ENCODE measurements at regions not wholly inside any gene's neighbourhood (a gene's known extent, or its start where the extent isn't known, plus 50 kb on each side); places are given as distances from the start of the nearest gene placed in this dataset.

DNA sequence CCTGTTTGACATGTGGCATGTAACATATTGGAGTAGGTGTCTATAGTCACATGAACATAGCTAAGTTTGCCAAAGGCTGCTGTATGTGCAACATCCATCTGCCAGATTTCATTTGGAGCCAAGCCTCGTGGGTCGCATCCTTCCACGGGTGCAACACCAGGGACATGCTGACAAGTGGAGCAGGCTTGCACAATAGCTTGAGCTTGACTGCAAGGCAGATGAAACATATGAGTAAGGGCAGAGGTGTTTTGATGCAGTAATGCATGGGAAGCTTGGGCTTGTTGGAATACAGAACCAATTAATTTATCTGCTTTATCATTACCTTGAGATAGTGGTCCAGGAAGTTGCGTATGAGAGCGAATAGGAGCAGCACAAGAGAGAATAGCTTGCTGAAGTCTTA lies 74.1 kb upstream of the BTN3A2 start:
- no peak for DNase-seq (ENCODE audit: low spot score)

DNA sequence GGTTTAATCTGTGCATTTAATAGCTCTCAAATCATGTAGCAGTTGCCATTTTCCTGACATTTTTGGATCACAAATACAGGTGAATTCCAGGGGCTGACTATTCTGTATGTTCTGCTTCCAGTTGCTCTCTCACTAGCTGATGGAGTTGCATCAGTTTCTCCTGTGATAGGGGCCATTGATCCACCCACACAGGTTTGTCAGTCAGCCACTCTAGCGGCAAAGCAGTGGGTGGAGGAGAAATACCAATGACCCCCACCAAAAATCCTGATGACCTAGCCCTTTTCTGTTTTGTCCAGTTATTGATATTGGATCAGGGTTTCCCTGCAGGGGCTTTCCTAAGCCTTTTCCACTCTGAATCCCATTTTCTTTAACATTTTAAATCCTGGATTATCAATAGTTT lies 72.3 kb upstream of the BTN3A2 start:
- no peak for DNase-seq (ENCODE audit: low spot score)

- no peak for DNase-seq (ENCODE audit: low spot score)
Observed at GRCh38 chr6:26294302-26294701, 70.7 kb upstream of the BTN3A2 start.

DNA sequence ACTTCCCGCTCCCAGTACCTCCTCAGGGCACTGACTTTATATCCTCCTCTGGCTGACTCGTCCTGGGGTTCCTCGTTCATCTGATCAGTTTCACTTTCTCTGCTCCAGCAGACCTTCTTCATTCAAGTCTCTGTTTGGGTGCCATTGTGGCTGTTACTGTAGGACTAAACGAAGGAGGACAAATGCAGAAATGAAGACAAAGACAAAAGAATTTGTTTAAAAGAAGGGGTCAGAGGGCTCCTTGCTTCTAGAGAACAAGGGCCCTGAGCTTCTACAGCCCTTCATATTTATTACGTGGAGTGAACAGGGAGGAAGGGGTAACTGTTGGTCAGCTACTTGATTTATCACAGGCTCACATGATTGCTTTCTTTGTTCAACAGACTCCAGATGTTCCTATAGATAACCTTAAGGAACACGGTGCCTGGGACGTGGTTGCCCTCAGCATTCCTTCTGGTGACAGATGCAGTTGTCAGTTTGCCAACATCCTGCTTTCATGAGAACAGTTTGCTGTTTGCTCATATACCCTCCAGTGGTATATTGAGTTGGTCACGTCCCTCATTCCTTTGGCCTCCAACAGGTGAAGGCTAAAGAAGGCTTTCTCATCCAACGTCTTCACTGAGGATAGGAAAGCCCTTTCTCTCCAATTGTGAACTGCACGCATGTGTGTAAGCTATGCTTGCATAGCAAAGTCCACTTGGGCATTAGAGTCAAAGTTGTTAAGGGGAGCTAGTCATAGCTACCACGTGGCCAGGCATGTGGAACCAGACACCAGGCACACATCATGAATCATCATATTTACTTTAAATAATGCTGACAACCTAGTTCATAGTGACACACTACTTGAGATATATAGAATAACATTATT lies 69.1 kb upstream of the BTN3A2 start:
- no peak for DNase-seq (ENCODE audit: low spot score)

DNA sequence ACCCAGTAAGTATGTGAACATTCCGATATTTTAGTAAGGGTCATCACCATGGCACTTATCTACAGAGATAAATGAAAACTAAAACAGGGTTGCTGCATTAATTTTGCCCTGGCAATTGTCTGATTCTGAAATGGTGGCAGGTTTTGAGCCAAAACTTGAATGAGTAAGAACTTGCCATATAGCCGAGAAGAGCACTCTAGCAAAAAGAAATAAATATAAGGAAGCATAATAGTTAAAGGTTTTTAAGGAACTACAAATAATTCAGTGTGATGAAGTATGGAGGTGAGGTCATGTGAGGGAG lies 68.5 kb upstream of the BTN3A2 start:
- DNase-seq (ENCODE audit: low spot score): no peak

- no peak for DNase-seq (ENCODE audit: low spot score)
Observed at GRCh38 chr6:26296857-26297648, 67.9 kb upstream of the BTN3A2 start.

GRCh38 chr6:26299286-26300042 lies 65.5 kb upstream of the BTN3A2 start:
- no peak for DNase-seq (ENCODE audit: low spot score)

DNA sequence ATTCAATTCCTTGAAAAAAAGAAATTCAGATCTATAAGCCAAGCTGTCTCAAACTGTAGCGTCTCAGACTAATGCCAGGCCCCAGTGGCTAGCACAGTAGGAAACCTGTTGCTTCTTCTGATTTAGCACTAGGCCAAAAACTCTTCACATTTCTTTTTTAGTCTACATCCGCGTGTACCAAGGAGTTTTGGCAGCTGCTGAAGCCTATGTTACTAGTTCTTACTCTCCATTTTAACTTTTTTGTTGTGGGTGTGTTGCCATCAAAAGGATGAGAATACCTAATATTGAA lies 65.0 kb upstream of the BTN3A2 start:
- no peak for DNase-seq (ENCODE audit: low spot score)

DNA sequence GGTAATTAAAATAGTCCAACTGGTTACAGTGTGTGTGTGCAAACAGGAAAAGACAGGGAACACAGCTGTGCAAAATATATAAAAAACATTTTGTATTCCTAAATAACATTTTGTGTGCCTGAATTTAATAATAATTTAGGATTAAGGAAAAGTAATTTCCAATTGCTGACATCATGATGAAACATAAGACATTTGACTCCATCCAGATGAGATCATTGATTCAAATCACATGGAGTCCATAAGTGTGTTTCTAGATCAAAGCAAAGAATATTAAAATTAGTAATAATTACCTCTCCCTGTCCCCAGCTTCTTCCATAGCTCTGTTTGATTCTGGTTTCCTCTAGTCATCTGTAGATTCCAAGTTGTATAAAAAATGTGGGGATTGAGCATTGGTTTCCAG lies 64.6 kb upstream of the BTN3A2 start:
- no peak for DNase-seq (ENCODE audit: low spot score)

DNA sequence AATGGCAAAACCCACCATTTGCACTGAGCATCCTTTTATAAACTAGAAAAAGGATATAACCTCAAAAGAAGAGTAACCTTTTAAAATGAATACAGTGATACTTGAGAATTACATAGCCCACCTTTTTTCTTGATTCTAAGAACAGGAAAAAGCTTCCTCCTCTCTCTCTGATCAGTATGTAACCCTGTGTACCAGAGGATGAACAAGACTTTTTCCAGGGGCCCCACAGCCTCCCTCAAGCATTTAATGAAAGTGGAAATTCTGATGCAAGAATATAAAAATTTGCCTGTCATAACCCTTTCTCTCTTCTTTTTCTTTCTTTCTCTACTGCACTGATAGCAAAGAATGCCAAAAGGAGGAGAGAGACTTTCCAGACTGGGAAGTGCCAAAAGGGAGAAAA lies 64.2 kb upstream of the BTN3A2 start:
- DNase-seq (ENCODE audit: low spot score): no peak

GRCh38 chr6:26301638-26302037 lies 63.4 kb upstream of the BTN3A2 start:
- DNase-seq (ENCODE audit: low spot score): no peak

DNA sequence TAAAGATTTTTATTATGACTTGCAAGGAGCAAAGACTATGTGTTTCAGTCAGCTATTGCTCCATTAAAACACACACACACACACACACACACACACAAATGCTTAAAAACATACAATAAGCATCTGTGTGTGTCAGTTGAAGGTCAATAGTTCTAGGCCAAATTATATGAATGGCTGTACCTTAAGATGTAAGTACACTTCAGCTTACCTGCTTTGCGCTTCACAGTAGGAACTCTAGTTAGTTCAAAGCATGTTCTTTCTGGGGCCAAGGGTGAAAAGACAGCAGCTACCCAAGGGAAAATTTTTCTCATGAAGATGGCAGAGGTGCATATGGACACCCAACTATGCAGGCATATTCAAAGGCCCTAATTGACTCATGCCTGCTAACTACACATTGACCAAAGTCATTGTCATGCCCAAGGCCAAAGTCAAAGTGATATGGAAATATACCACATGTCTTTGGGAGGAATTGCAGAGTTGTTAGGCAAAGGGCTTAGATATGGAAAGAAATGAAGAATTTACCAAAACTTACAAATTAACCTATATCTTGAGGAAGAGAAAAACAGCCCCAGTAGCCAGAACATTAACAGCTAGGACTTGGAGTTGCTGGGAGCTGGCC lies 61.9 kb upstream of the BTN3A2 start:
- no peak for DNase-seq (ENCODE audit: low spot score)

GRCh38 chr6:26304213-26304796 lies 60.7 kb upstream of the BTN3A2 start:
- no peak for DNase-seq (ENCODE audit: low spot score)

- no peak for DNase-seq (ENCODE audit: low spot score)
Observed at GRCh38 chr6:26304797-26305640, 60.0 kb upstream of the BTN3A2 start.

DNA sequence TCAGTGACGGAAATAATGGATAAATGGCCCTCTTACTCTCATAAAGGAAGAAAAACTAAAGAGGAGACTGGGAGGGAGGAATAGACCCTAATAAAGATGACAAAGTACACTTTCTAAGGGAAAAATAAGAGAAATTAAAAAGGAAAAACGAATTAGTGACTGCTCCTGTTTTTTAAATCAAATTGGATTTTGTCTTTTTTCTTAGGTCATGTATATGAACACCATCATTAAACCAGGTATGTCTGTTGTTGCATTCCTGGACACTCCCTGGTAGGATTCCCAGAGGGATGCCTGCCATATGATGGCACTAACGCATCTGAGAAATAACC lies 59.4 kb upstream of the BTN3A2 start:
- DNase-seq (ENCODE audit: low spot score): no peak

DNA sequence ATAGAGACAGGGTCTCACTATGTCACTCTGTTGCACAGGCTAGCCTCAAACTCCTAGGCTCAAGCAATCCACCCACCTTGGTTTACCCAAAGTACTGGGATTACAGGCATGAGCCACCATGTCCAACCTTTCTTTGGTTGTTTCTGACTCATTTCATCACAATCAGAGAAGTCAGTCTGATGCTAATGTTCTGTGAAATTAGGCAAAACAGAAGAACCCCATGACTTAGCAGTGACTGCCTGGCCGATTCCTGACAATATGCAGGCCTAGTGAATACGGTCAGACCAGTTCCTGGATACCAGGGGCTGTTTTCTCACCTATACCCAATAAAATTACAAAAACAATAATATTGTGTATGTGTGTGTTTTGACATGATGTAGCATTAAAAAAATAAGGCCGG lies 58.8 kb upstream of the BTN3A2 start:
- DNase-seq (ENCODE audit: low spot score): no peak

- no peak for DNase-seq (ENCODE audit: low spot score)
Observed at GRCh38 chr6:26307850-26308249, 57.1 kb upstream of the BTN3A2 start.

DNA sequence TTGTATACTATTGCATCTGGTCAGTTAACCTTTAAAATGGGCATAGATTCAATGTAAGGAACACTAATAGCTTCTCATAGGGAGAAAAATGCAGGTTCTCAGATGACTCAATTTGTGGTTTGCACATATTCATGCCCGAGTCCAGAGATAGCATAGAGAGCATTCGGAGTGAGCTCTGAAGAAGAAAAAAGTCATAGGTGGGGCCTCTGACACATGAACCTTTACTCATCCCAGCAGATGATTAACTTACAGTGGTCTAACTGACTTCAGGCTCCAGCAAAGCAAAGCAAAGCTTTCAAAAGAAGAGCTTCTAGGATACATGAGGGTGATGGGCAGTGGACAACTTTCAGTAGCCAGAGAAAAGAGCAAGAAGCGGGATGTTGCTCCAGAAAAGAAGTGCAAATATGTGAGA lies 55.3 kb upstream of the BTN3A2 start:
- DNase-seq (ENCODE audit: low spot score): no peak

GRCh38 chr6:26311012-26311384 lies 54.0 kb upstream of the BTN3A2 start:
- no peak for DNase-seq (ENCODE audit: low spot score)

- no peak for DNase-seq (ENCODE audit: low spot score)
Observed at GRCh38 chr6:26311385-26312095, 53.5 kb upstream of the BTN3A2 start.

- no peak for DNase-seq (ENCODE audit: low spot score)
Observed at GRCh38 chr6:26312096-26312463, 52.9 kb upstream of the BTN3A2 start.

Measured in HuH-7 (cell line).